ENCODE measurements at regions not wholly inside any gene's neighbourhood (a gene's known extent, or its start where the extent isn't known, plus 50 kb on each side); places are given as distances from the start of the nearest gene placed in this dataset.

- no peak overlapping the region for H3K4me3 ChIP-seq
- ATAC-seq (no peak), DNase-seq (no peak)
- H3K36me3 ChIP-seq = no peaks in the 10 kb centered on the region
- 66% methylated on average over 3 of the region's 3 CpGs for WGBS (ENCODE audit: insufficient coverage, low coverage, low lambda C conversion rate, missing lambda C conversion rate)
- H3K9me3 ChIP-seq = no peaks in the 10 kb centered on the region
- no peak overlapping the region for H3K27ac ChIP-seq
- no peaks in the 10 kb centered on the region for H3K27me3 ChIP-seq
- H3K4me1 ChIP-seq = no peaks in the 10 kb centered on the region
- TF ChIP-seq, protein P1, sequence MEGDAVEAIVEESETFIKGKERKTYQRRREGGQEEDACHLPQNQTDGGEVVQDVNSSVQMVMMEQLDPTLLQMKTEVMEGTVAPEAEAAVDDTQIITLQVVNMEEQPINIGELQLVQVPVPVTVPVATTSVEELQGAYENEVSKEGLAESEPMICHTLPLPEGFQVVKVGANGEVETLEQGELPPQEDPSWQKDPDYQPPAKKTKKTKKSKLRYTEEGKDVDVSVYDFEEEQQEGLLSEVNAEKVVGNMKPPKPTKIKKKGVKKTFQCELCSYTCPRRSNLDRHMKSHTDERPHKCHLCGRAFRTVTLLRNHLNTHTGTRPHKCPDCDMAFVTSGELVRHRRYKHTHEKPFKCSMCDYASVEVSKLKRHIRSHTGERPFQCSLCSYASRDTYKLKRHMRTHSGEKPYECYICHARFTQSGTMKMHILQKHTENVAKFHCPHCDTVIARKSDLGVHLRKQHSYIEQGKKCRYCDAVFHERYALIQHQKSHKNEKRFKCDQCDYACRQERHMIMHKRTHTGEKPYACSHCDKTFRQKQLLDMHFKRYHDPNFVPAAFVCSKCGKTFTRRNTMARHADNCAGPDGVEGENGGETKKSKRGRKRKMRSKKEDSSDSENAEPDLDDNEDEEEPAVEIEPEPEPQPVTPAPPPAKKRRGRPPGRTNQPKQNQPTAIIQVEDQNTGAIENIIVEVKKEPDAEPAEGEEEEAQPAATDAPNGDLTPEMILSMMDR (IDR thresholded peaks at IDR 0.05) = no peak
- TF ChIP-seq POLR2A (IDR thresholded peaks at IDR 0.05) = no peak
- intact Hi-C loops (cut with DNase I) = no loop called here
Measured at GRCh38 chr17:74146196-74146595, 57.3 kb upstream of the RPL38 start.

DNA sequence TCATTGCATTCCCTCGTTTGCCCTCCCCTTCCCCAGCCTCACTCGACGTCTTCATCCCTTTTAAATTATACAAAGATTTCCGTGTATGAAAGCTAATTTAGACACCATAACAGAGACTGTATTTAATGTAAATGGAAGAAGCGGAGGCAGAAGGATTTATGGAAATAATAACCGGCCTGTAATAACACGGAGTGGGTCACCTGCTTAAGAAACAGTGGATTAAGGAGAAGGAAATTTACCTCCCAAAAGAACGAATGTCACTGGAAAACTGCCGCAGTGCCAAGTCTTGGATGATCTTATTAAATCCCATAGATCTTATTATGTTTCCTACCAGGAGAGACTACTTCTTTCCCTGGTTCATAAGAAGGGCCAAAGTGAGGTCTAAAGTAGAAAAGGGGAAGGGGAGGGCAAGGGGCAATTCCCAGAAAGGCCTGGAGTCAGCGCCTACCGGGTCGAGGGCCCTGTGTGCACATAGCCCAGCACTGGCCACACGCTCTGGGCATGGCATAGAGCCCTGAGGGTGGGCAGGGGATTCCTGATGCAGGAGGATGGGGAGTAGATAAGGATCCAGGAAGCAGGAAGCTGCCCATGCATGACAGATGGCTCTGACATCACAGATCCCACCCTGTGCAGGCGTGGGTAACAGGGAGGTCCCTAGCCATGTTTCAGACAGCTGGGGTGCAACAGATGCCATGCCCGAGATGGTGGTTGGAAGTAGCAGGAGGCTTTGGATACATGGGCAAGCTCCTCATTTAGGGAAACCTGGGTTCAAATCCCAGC is 56.2 kb upstream of the RPL38 start:
- no peaks in the 10 kb centered on the region for H3K27me3 ChIP-seq
- TF ChIP-seq POLR2A (IDR thresholded peaks at IDR 0.05) = no peak
- TF ChIP-seq, protein P1 (IDR thresholded peaks at IDR 0.05) = no peak
- intact Hi-C loops (cut with DNase I) = no loop called here
- no peak overlapping the region for H3K27ac ChIP-seq
- WGBS (ENCODE audit: insufficient coverage, low coverage, low lambda C conversion rate, missing lambda C conversion rate) = 48% methylated on average over 11 of the region's 15 CpGs
- no peaks in the 10 kb centered on the region for H3K36me3 ChIP-seq
- no peaks in the 10 kb centered on the region for H3K4me1 ChIP-seq
- ATAC-seq (no peak), DNase-seq (peak in 1 of 3 donors; percentile 20)
- H3K4me3 ChIP-seq = no peak overlapping the region
- no peaks in the 10 kb centered on the region for H3K9me3 ChIP-seq

- no peaks in the 10 kb centered on the region for H3K27me3 ChIP-seq
- no peak for TF ChIP-seq POLR2A (IDR thresholded peaks at IDR 0.05)
- TF ChIP-seq, protein P1 (IDR thresholded peaks at IDR 0.05) = no peak
- intact Hi-C loops (cut with DNase I) = no loop called here
- DNase-seq = peak in 1 of 3 donors; percentile 33
- no peaks in the 10 kb centered on the region for H3K9me3 ChIP-seq
- ATAC-seq = no peak
- no peaks in the 10 kb centered on the region for H3K4me1 ChIP-seq
- H3K4me3 ChIP-seq = no peak overlapping the region
- H3K27ac ChIP-seq = no peak overlapping the region
- H3K36me3 ChIP-seq = no peaks in the 10 kb centered on the region
- WGBS (ENCODE audit: insufficient coverage, low coverage, low lambda C conversion rate, missing lambda C conversion rate) = 45% methylated on average over 4 of the region's 4 CpGs
Measured at GRCh38 chr17:74147966-74148365, 55.5 kb upstream of the RPL38 start.

GRCh38 chr17:74148446-74148845 is 55.0 kb upstream of the RPL38 start:
- no peak for ATAC-seq
- TF ChIP-seq, protein P1 (IDR thresholded peaks at IDR 0.05) = no peak
- TF ChIP-seq POLR2A (IDR thresholded peaks at IDR 0.05) = no peak
- DNase-seq = peak in 1 of 3 donors; percentile 5

More at GRCh38 chr17:74148446-74148845, 55.0 kb upstream of the RPL38 start:
- Histone ChIP-seq H3K27me3 (no peaks in the 10 kb centered on the region), H3K9me3 (no peaks in the 10 kb centered on the region), H3K27ac (no peak overlapping the region), H3K4me3 (no peak overlapping the region), H3K36me3 (no peaks in the 10 kb centered on the region), H3K4me1 (no peaks in the 10 kb centered on the region)
- 61% methylated on average over 2 of the region's 4 CpGs for WGBS (ENCODE audit: insufficient coverage, low coverage, low lambda C conversion rate, missing lambda C conversion rate)
- intact Hi-C loops (cut with DNase I) = no loop called here

All from right lobe of liver (tissue), 6 donors.